IMR-90 (cell line): ENCODE measurements at regions not wholly inside any gene's neighbourhood (a gene's known extent, or its start where the extent isn't known, plus 50 kb on each side); places are given as distances from the start of the nearest gene placed in this dataset.

ENCODE experiments used
- ATAC-seq: fragments of 200-7000 bp; cut with Tn5 transposase; 2 replicates; pipeline ENCODE4 v1.9.1; 2020; ENCODE audit warnings: low read depth, mild to moderate bottlenecking, moderate library complexity
- BruUV-seq: library from RNA; stranded (reverse); fragments of 400-500 nt; replicated peaks from 2 replicates; lab custom pipeline; 2021; lab: Mats Ljungman, UMichigan
- CTCF ChIA-PET: fragments of 300-600 bp; formaldehyde crosslinking; extraction: SDS; loops from one replicate; lab custom pipeline; 2021; ENCODE audit warnings: antibody characterized with exemption; lab: Yijun Ruan, JAX
- POLR2A ChIA-PET: fragments of 300-600 bp; sonication (Branson Sonifier 250); formaldehyde crosslinking; loops from one replicate; lab custom pipeline; 2022; ENCODE audit warnings: antibody characterized with exemption; ENCODE audit not compliant: unreplicated experiment; lab: Charles Lee
- DNase-seq: peaks from one replicate; pipeline ENCODE4 v3.0.0; 2013
- H2AFZ ChIP-seq: replicated peaks from 2 replicates; pipeline ENCODE3; 2013; ENCODE audit warnings: low read length, mild to moderate bottlenecking; ENCODE audit not compliant: poor library complexity
- H2AK5ac ChIP-seq: 2 replicates; pipeline ENCODE4 v1.6.1; 2013; ENCODE audit warnings: low read depth, low read length, inconsistent platforms
- H2AK9ac ChIP-seq: replicated peaks from 2 replicates; pipeline ENCODE3; 2013; ENCODE audit warnings: mild to moderate bottlenecking, low read depth, low read length, moderate library complexity; ENCODE audit not compliant: poor library complexity
- H2BK120ac ChIP-seq: 2 replicates; pipeline ENCODE4 v1.6.1; 2013; ENCODE audit warnings: low read depth, low read length, inconsistent platforms
- H2BK15ac ChIP-seq: 3 replicates; pipeline ENCODE4 v1.6.1; 2013; ENCODE audit warnings: low read depth, low read length, inconsistent platforms
- H2BK20ac ChIP-seq: 2 replicates; pipeline ENCODE4 v1.6.1; 2013; ENCODE audit warnings: low read depth, mild to moderate bottlenecking, inconsistent platforms, low read length, moderate library complexity
- H2BK5ac ChIP-seq: 2 replicates; pipeline ENCODE4 v1.6.1; 2013; ENCODE audit warnings: mild to moderate bottlenecking, low read depth, low read length, inconsistent platforms; ENCODE audit not compliant: poor library complexity, severe bottlenecking
- H3K14ac ChIP-seq: replicated peaks from 2 replicates; pipeline ENCODE4 v1.6.1; 2013; ENCODE audit warnings: low read depth, low read length, inconsistent platforms
- H3K18ac ChIP-seq: 2 replicates; pipeline ENCODE4 v1.6.1; 2013; ENCODE audit warnings: low read depth, low read length, control low read depth
- H3K23ac ChIP-seq: 2 replicates; pipeline ENCODE4 v1.6.1; 2013; ENCODE audit warnings: low read depth, low read length, inconsistent platforms
- H3K27ac ChIP-seq: 2 replicates; pipeline ENCODE4 v1.5.1; 2013; ENCODE audit warnings: mild to moderate bottlenecking, control low read depth, low read length; ENCODE audit not compliant: insufficient read depth
- H3K27me3 ChIP-seq: 2 replicates; pipeline ENCODE4 v1.6.1; 2013; ENCODE audit warnings: low read length; ENCODE audit not compliant: control insufficient read depth, insufficient read depth
- H3K36me3 ChIP-seq: 2 replicates; pipeline ENCODE4 v1.6.1; 2013; ENCODE audit warnings: low read length, mixed read lengths; ENCODE audit not compliant: control insufficient read depth, insufficient read depth
- H3K4ac ChIP-seq: 2 replicates; pipeline ENCODE4 v1.6.1; 2013; ENCODE audit warnings: low read depth, low read length, inconsistent platforms
- H3K4me1 ChIP-seq: 2 replicates; pipeline ENCODE4 v1.6.1; 2013; ENCODE audit warnings: low read length, mixed read lengths; ENCODE audit not compliant: control insufficient read depth, insufficient read depth
- H3K4me2 ChIP-seq: 2 replicates; pipeline ENCODE4 v1.6.1; 2013; ENCODE audit warnings: low read depth, mild to moderate bottlenecking, control low read depth, low read length, moderate library complexity
- H3K4me3 ChIP-seq: 2 replicates; pipeline ENCODE4 v1.5.1; 2013; ENCODE audit warnings: low read depth, mild to moderate bottlenecking, control low read depth, low read length, moderate library complexity; ENCODE audit not compliant: insufficient read depth
- H3K56ac ChIP-seq: 2 replicates; pipeline ENCODE4 v1.6.1; 2013; ENCODE audit warnings: low read length, inconsistent platforms; ENCODE audit not compliant: insufficient read depth; ENCODE audit errors: extremely low read depth
- H3K79me1 ChIP-seq, 2 experiments: 2 replicates each; pipeline ENCODE4 v1.6.1; 2013; ENCODE audit warnings: low read length in 2 of 2, inconsistent platforms in 1 of 2, low read depth in 1 of 2
- H3K9ac ChIP-seq: 2 replicates; pipeline ENCODE4 v1.6.1; 2013; ENCODE audit warnings: low read depth, low read length, control low read depth
- H3K9me1 ChIP-seq: 2 replicates; pipeline ENCODE4 v1.6.1; 2013; ENCODE audit warnings: low read length, inconsistent platforms; ENCODE audit not compliant: insufficient read depth
- H3K9me3 ChIP-seq: 2 replicates; pipeline ENCODE4 v1.6.1; 2013; ENCODE audit warnings: low read length; ENCODE audit not compliant: control insufficient read depth, insufficient read depth
- H4K20me1 ChIP-seq: 2 replicates; pipeline ENCODE4 v1.6.1; 2013; ENCODE audit warnings: low read length, inconsistent platforms; ENCODE audit not compliant: insufficient read depth
- H4K5ac ChIP-seq: 2 replicates; pipeline ENCODE4 v1.6.1; 2013; ENCODE audit warnings: mild to moderate bottlenecking, low read depth, low read length, control low read depth
- H4K8ac ChIP-seq, 2 experiments: 2 replicates each; pipeline ENCODE4 v1.6.1; 2013; ENCODE audit warnings: low read depth in 2 of 2, low read length in 2 of 2, control low read depth in 1 of 2, inconsistent platforms in 1 of 2
- H4K91ac ChIP-seq: 2 replicates; pipeline ENCODE4 v1.6.1; 2013; ENCODE audit warnings: low read depth, low read length, inconsistent platforms; ENCODE audit not compliant: insufficient read depth
- MAFK ChIP-seq: IDR thresholded peaks from 2 replicates; pipeline ENCODE4 v1.6.1; 2012; ENCODE audit warnings: low read depth, low read length, improper control_type of control experiment
- NFE2L2 ChIP-seq: fragments of 150-350 bp; IDR thresholded peaks from 2 replicates; pipeline ENCODE4 v1.6.1; 2016; ENCODE audit warnings: low read depth, mild to moderate bottlenecking, low read length
- WGBS, 2 experiments: methylation state at CpG; one replicate each; pipeline versions ENCODE4 v1.1.5 to v1.1.7; 2013; ENCODE audit warnings: missing lambda C conversion rate in 2 of 2; ENCODE audit not compliant: insufficient read length in 1 of 2; ENCODE audit errors: extremely low coverage in 2 of 2; 5-methylcytosine and 5-hydroxymethylcytosine counted together
- dilution Hi-C: fragments of 300-500 bp; cut with HindIII; formaldehyde crosslinking; loops from one replicate; pipeline ENCODE4 v1.14.3; 2018; ENCODE audit warnings: low sequenced_read_pairs; ENCODE audit not compliant: unreplicated experiment
- in situ Hi-C: fragments of 300-500 bp; cut with MboI; formaldehyde crosslinking; loops from 3 replicates; pipeline ENCODE4 v1.14.3; 2019; ENCODE audit warnings: low sequenced_read_pairs, inconsistent platforms, mixed read lengths
- intact Hi-C: fragments of 100-400 bp; cut with micrococcal nuclease; formaldehyde crosslinking; loops from 2 replicates; pipeline ENCODE4 v1.10.0; 2022
- TF ChIP-seq, protein P1 (sequence below): fragments of 150-350 bp; IDR thresholded peaks from 2 replicates; pipeline ENCODE4 v1.6.1; 2017; ENCODE audit warnings: mild to moderate bottlenecking, antibody characterized with exemption, low read length, low read depth

DNA sequence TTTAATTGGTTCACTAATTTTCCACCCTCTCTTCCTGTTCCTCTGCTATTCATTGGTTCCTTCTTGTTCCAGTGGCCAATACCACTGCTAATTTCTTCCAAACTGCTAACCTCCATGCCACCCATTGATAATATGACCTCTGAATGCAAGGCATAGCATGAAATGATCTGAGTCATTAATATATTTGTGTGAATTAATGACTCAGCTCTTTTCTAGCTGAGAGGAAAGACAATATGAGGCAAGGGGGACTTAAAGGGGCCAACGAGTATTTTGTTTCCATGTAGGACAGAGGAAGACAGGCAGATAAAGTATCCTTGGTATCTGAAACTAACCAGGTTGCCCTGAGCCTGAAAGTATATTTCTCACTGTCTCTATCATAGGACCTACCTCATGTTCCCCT, 154.3 kb upstream of the BRINP1 start:
- Histone ChIP-seq H2AK5ac (no peak overlapping the region), H2BK15ac (no peak overlapping the region), H3K18ac (no peak overlapping the region), H2BK5ac (no peak overlapping the region), H4K8ac (no peak overlapping the region), H3K4me1 (no peaks in the 10 kb centered on the region), H3K4me3 (no peak overlapping the region), H2BK120ac (no peak overlapping the region), H3K36me3 (no peaks in the 10 kb centered on the region), H3K9me3 (peaks cover 4% of the 10 kb centered on the region; the same call in 1 of the 2 replicates), H3K79me1 (no peaks in the 10 kb centered on the region), H2BK20ac (no peak overlapping the region), H4K20me1 (no peaks in the 10 kb centered on the region), H3K4ac (no peak overlapping the region), H3K9ac (no peak overlapping the region), H4K91ac (no peak overlapping the region), H3K14ac (no peak overlapping the region), H3K23ac (no peak overlapping the region), H2AFZ (no peak overlapping the region), H4K5ac (no peak overlapping the region), H2AK9ac (no peak overlapping the region), H3K4me2 (no peak overlapping the region), H3K27ac (no peak overlapping the region), H3K56ac (no peak overlapping the region), H3K9me1 (no peaks in the 10 kb centered on the region), H3K27me3 (no peaks in the 10 kb centered on the region)
- WGBS, 2 experiments, result no CpG with 5 or more reads among the region's 1 CpG
- intact Hi-C loops, result no loop called here
- TF ChIP-seq MAFK (peak; percentile 19; the same call in 1 of the 2 replicates), NFE2L2 (peak; percentile 33; the same call in 1 of the 2 replicates)
- TF ChIP-seq, protein P1, sequence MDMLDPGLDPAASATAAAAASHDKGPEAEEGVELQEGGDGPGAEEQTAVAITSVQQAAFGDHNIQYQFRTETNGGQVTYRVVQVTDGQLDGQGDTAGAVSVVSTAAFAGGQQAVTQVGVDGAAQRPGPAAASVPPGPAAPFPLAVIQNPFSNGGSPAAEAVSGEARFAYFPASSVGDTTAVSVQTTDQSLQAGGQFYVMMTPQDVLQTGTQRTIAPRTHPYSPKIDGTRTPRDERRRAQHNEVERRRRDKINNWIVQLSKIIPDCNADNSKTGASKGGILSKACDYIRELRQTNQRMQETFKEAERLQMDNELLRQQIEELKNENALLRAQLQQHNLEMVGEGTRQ, result no peak
- DNase-seq (no peak), ATAC-seq (no peak)
- BruUV-seq, result no TSS peak
- in situ Hi-C loops, result no loop called here
- CTCF ChIA-PET, result no interaction called here
- dilution Hi-C loops, result no loop called here
- POLR2A ChIA-PET, result no interaction called here
